Ovary (tissue), 3 donors: ENCODE measurements at regions not wholly inside any gene's neighbourhood (a gene's known extent, or its start where the extent isn't known, plus 50 kb on each side); places are given as distances from the start of the nearest gene placed in this dataset.
"Not testable (repeated sequence)": the region's sequence is repeated elsewhere in the genome, so short reads cannot be mapped to it uniquely, and the experiment has no call there.

ENCODE experiments used
- CTCF ChIP-seq, 3 donors: fragments of 450-650 bp in 2 of 3; fragments of 200-600 bp in 1 of 3; IDR thresholded peaks; one replicate each; pipeline versions ENCODE4 v1.5.1 to v1.8.0; 2016 to 2022; ENCODE audit warnings: antibody characterized with exemption in 3 of 3, mild to moderate bottlenecking in 1 of 3
- POLR2A ChIP-seq: fragments of 450-650 bp; IDR thresholded peaks from one replicate; pipeline ENCODE4 v1.6.1; 2017; ENCODE audit warnings: antibody characterized with exemption, mild to moderate bottlenecking, moderate library complexity
- donor health status: DM: no; HTN: no; CAD: no.

- not testable (repeated sequence) for TF ChIP-seq CTCF (IDR thresholded peaks at IDR 0.05); POLR2A
Measured at GRCh38 chr9:138219249-138219648, 341.7 kb downstream of the CACNA1B start.
